K562 (cell line): ENCODE measurements at regions not wholly inside any gene's neighbourhood (a gene's known extent, or its start where the extent isn't known, plus 50 kb on each side); places are given as distances from the start of the nearest gene placed in this dataset.

Source experiments
- ATAC-seq: fragments of 200-7000 bp; cut with Tn5 transposase; 3 replicates; pipeline ENCODE4 v1.9.1; 2020; ENCODE audit warnings: moderate library complexity
- BruUV-seq: library from RNA; stranded (reverse); fragments of 400-500 nt; replicated peaks from 2 replicates; lab custom pipeline; 2021; lab: Mats Ljungman, UMichigan
- CTCF ChIA-PET: fragments of 300-600 bp; formaldehyde crosslinking; extraction: SDS; loops from one replicate; lab custom pipeline; 2021; ENCODE audit warnings: low intra/inter-chr PET ratio; lab: Yijun Ruan, JAX
- POLR2A ChIA-PET: fragments of 300-600, 350-650 bp; sonication (Branson Sonifier 250); formaldehyde crosslinking; extraction: SDS; loops from one replicate; lab custom pipeline; 2021; ENCODE audit warnings: antibody characterized with exemption, inconsistent platforms; lab: Yijun Ruan, JAX
- DNase-seq, 4 experiments: peaks; one replicate each; pipeline versions ENCODE4 v3.0.0 to v3.0.0-alpha.2; 2011 to 2018; ENCODE audit warnings: low spot score in 3 of 4, mixed read lengths in 3 of 4; ENCODE audit errors: extremely low read depth in 1 of 4
- FAIRE-seq: peaks from 2 replicates; lab custom pipeline; 2011; peaks lifted over from hg19 to GRCh38; lab: Jason Lieb, UNC
- H2AFZ ChIP-seq: 2 replicates; pipeline ENCODE4 v1.6.0; 2011; ENCODE audit warnings: low read depth, low read length, control low read depth, inconsistent platforms
- H3K27ac ChIP-seq: fragments of 200-600 bp; 3 replicates; pipeline ENCODE4 v1.8.0; 2011; ENCODE audit warnings: low read depth, mild to moderate bottlenecking, control low read depth, inconsistent platforms, low read length, moderate library complexity, mixed read lengths; ENCODE audit errors: extremely low read depth
- H3K27me3 ChIP-seq, 2 experiments: fragments of 300-600 bp in 1 of 2; 2 replicates in 1 of 2; 3 replicates in 1 of 2; pipeline versions ENCODE4 v1.6.0 to v1.8.0; 2011; ENCODE audit warnings: inconsistent platforms in 2 of 2, low read length in 2 of 2, mild to moderate bottlenecking in 1 of 2, mixed read lengths in 1 of 2, moderate library complexity in 1 of 2; ENCODE audit not compliant: control insufficient read depth in 2 of 2, insufficient read depth in 2 of 2
- H3K36me3 ChIP-seq: fragments of 300-600 bp; 3 replicates; pipeline ENCODE4 v1.8.0; 2011; ENCODE audit warnings: mild to moderate bottlenecking, low read length, inconsistent platforms; ENCODE audit not compliant: control insufficient read depth, insufficient read depth
- H3K4me1 ChIP-seq, 2 experiments: fragments of 200-600 bp in 1 of 2; replicated peaks in 1 of 2; 2 replicates in 1 of 2; 3 replicates in 1 of 2; pipeline versions ENCODE4 v1.5.1 to v1.8.0; 2011; ENCODE audit warnings: inconsistent platforms in 2 of 2, low read length in 2 of 2, mild to moderate bottlenecking in 1 of 2, mixed read lengths in 1 of 2, moderate library complexity in 1 of 2; ENCODE audit not compliant: control insufficient read depth in 2 of 2, insufficient read depth in 2 of 2
- H3K4me2 ChIP-seq: 2 replicates; pipeline ENCODE4 v1.6.1; 2011; ENCODE audit warnings: low read length, control low read depth, inconsistent platforms, mixed read lengths; ENCODE audit not compliant: insufficient read depth
- H3K4me3 ChIP-seq: fragments of 200-600 bp; sonication (generic), shearing (Covaris generic); 2 replicates; pipeline ENCODE4 v1.5.1; 2016; ENCODE audit warnings: control low read depth, inconsistent platforms
- H3K79me2 ChIP-seq: fragments of 200-600 bp; 3 replicates; pipeline ENCODE4 v1.8.0; 2011; ENCODE audit warnings: low read length, inconsistent platforms; ENCODE audit not compliant: control insufficient read depth, insufficient read depth
- H3K9ac ChIP-seq, 2 experiments: 2 replicates each; pipeline versions ENCODE4 v1.6.0 to v1.6.1; 2011; ENCODE audit warnings: low read depth in 2 of 2, low read length in 2 of 2, control low read depth in 1 of 2, inconsistent platforms in 1 of 2, mild to moderate bottlenecking in 1 of 2, mixed read lengths in 1 of 2; ENCODE audit not compliant: insufficient read depth in 1 of 2
- H3K9me1 ChIP-seq: one replicate; pipeline ENCODE4 v1.6.0; 2011; ENCODE audit warnings: inconsistent platforms, mild to moderate bottlenecking, low read length, moderate library complexity; ENCODE audit not compliant: control insufficient read depth, insufficient read depth
- H3K9me3 ChIP-seq: replicated peaks from 2 replicates; pipeline ENCODE4 v1.5.1; 2011; ENCODE audit warnings: low read depth, low read length, inconsistent platforms; ENCODE audit not compliant: control insufficient read depth, insufficient read depth
- H4K20me1 ChIP-seq: replicated peaks from 2 replicates; pipeline ENCODE4 v1.6.1; 2011; ENCODE audit warnings: low read length, inconsistent platforms, mixed read lengths; ENCODE audit not compliant: control insufficient read depth, insufficient read depth
- ATF4 ChIP-seq: fragments of 450-650 bp; formaldehyde crosslinking; IDR thresholded peaks from 2 replicates; pipeline ENCODE4 v1.4.0; 2022; ENCODE audit warnings: mild to moderate bottlenecking, moderate library complexity
- CAMTA2 ChIP-seq: fragments of 250-450 bp; sonication (Bioruptor Pico); conservative IDR thresholded peaks from 2 replicates; pipeline ENCODE4 v1.5.1; 2022
- CCAR2 ChIP-seq: fragments of 200-400 bp; formaldehyde crosslinking; IDR thresholded peaks from 2 replicates; pipeline ENCODE4 v1.6.1; 2017; ENCODE audit warnings: mild to moderate bottlenecking, low read depth, low read length
- CTCF ChIP-seq, 3 experiments: IDR thresholded peaks in 2 of 3; conservative IDR thresholded peaks in 1 of 3; 2 replicates each; pipeline ENCODE4 v1.5.1; 2011 to 2012; ENCODE audit warnings: low read length in 3 of 3, mild to moderate bottlenecking in 3 of 3, control low read depth in 2 of 3, improper control_type of control experiment in 1 of 3, inconsistent platforms in 1 of 3, low read depth in 1 of 3, mixed read lengths in 1 of 3, moderate library complexity in 1 of 3; ENCODE audit not compliant: insufficient read depth in 2 of 3
- KLF6 ChIP-seq: fragments of 250-450 bp; sonication (Bioruptor Pico); IDR thresholded peaks from 2 replicates; pipeline ENCODE4 v1.4.0; 2020; ENCODE audit warnings: mild to moderate bottlenecking, moderate library complexity, borderline replicate concordance
- STAT5B ChIP-seq: fragments of 250-450 bp; sonication (Bioruptor Pico); IDR thresholded peaks from 2 replicates; pipeline ENCODE4 v1.8.0; 2021; ENCODE audit warnings: mild to moderate bottlenecking, inconsistent platforms
- TCF7 ChIP-seq: sonication (generic); IDR thresholded peaks from 2 replicates; pipeline ENCODE4 v1.6.1; 2016; ENCODE audit warnings: antibody characterized with exemption, borderline replicate concordance
- TEAD2 ChIP-seq: fragments of 450-650 bp; IDR thresholded peaks from 2 replicates; pipeline ENCODE4 v1.6.1; 2016; ENCODE audit warnings: missing genetic modification characterization, control low read depth, missing compliant biosample characterization
- ZBTB1 ChIP-seq: sonication (generic); formaldehyde crosslinking; IDR thresholded peaks from 2 replicates; pipeline ENCODE4 v1.8.1; 2023; ENCODE audit warnings: missing genetic modification reagents, low read depth, mild to moderate bottlenecking, borderline replicate concordance
- WGBS: fragments of 100-300 bp; shearing (Covaris generic); methylation state at CpG from one replicate; pipeline ENCODE4 v1.1.6; 2016; ENCODE audit warnings: low coverage, mixed read lengths; ENCODE audit not compliant: insufficient coverage; ENCODE audit errors: missing lambda C conversion rate; 5-methylcytosine and 5-hydroxymethylcytosine counted together
- in situ Hi-C: fragments of 300-500 bp; cut with MboI; formaldehyde crosslinking; loops from 4 replicates; pipeline ENCODE4 v1.15.0; 2018; ENCODE audit warnings: inconsistent platforms, mixed read lengths
- intact Hi-C: fragments of 100-400 bp; cut with micrococcal nuclease; formaldehyde crosslinking; loops from 2 replicates; pipeline ENCODE4 v1.14.2; 2022

- H3K36me3 ChIP-seq, result no peaks in the 10 kb centered on the region
- H3K27me3 ChIP-seq, result no peaks in the 10 kb centered on the region
- CTCF ChIA-PET, result no interaction called here
- BruUV-seq, result no TSS peak
- intact Hi-C loops, result no loop called here
- H3K27ac ChIP-seq, result no peak overlapping the region
- no peak overlapping the region for H2AFZ ChIP-seq
- H3K9ac ChIP-seq, result no peak overlapping the region
- no peaks in the 10 kb centered on the region for H4K20me1 ChIP-seq
- H3K4me2 ChIP-seq, result no peak overlapping the region
- H3K9me1 ChIP-seq, result no peaks in the 10 kb centered on the region
- 3% methylated on average over 3 of the region's 3 CpGs for WGBS
- H3K4me1 ChIP-seq, result no peaks in the 10 kb centered on the region
- no peaks in the 10 kb centered on the region for H3K79me2 ChIP-seq
- FAIRE-seq (no peak), ATAC-seq (no peak), DNase-seq (no peak)
- TF ChIP-seq ZBTB1 (no peak), STAT5B (CRISPR knock-in tag) (no peak), ATF4 (CRISPR knock-in tag) (no peak), CCAR2 (no peak), TCF7 (no peak), CAMTA2 (no peak), KLF6 (CRISPR knock-in tag) (no peak), CTCF (IDR thresholded peaks at IDR 0.05 in 2 of 3, conservative IDR thresholded peaks at IDR 0.05 in 1 of 3; ENCODE audit: insufficient read depth in 2 of 3, low read depth in 1 of 3, low read length in 3 of 3) (no peak), TEAD2 (tag) (no peak)
- POLR2A ChIA-PET, result no interaction called here
- H3K4me3 ChIP-seq, result no peak overlapping the region
- in situ Hi-C loops, result no loop called here
- no peaks in the 10 kb centered on the region for H3K9me3 ChIP-seq
Observed at GRCh38 chr5:91534332-91534731, 151.2 kb upstream of the ARRDC3 start.
